WERI-Rb-1 (cell line): ENCODE measurements at regions not wholly inside any gene's neighbourhood (a gene's known extent, or its start where the extent isn't known, plus 50 kb on each side); places are given as distances from the start of the nearest gene placed in this dataset.

ENCODE experiments used
- DNase-seq: peaks from one replicate; pipeline ENCODE4 v3.0.0-alpha.2; 2020
- H3K27ac ChIP-seq: fragments of 250-450 bp; sonication (Bioruptor Pico); 2 replicates; pipeline ENCODE4 v1.5.1; 2020; ENCODE audit warnings: mild to moderate bottlenecking, moderate library complexity
- H3K27me3 ChIP-seq: fragments of 250-450 bp; sonication (Bioruptor Pico); 2 replicates; pipeline ENCODE4 v1.5.1; 2021; ENCODE audit warnings: mild to moderate bottlenecking, low read depth, moderate library complexity; ENCODE audit not compliant: insufficient read depth, severe bottlenecking
- H3K36me3 ChIP-seq: fragments of 250-450 bp; sonication (Bioruptor Pico); 2 replicates; pipeline ENCODE4 v1.5.1; 2020; ENCODE audit warnings: mild to moderate bottlenecking, moderate library complexity
- H3K4me3 ChIP-seq: 2 replicates; pipeline ENCODE4 v1.5.1; 2011; ENCODE audit warnings: low read depth, mild to moderate bottlenecking, control low read depth, low read length
- H3K9me3 ChIP-seq: fragments of 250-450 bp; sonication (Bioruptor Pico); 2 replicates; pipeline ENCODE4 v1.5.1; 2021; ENCODE audit warnings: mild to moderate bottlenecking, moderate library complexity; ENCODE audit not compliant: severe bottlenecking
- TF ChIP-seq, protein P1 (sequence below): IDR thresholded peaks from 2 replicates; pipeline ENCODE4 v1.5.1; 2011; ENCODE audit warnings: low read depth, mild to moderate bottlenecking, control low read depth, inconsistent platforms, low read length

DNA sequence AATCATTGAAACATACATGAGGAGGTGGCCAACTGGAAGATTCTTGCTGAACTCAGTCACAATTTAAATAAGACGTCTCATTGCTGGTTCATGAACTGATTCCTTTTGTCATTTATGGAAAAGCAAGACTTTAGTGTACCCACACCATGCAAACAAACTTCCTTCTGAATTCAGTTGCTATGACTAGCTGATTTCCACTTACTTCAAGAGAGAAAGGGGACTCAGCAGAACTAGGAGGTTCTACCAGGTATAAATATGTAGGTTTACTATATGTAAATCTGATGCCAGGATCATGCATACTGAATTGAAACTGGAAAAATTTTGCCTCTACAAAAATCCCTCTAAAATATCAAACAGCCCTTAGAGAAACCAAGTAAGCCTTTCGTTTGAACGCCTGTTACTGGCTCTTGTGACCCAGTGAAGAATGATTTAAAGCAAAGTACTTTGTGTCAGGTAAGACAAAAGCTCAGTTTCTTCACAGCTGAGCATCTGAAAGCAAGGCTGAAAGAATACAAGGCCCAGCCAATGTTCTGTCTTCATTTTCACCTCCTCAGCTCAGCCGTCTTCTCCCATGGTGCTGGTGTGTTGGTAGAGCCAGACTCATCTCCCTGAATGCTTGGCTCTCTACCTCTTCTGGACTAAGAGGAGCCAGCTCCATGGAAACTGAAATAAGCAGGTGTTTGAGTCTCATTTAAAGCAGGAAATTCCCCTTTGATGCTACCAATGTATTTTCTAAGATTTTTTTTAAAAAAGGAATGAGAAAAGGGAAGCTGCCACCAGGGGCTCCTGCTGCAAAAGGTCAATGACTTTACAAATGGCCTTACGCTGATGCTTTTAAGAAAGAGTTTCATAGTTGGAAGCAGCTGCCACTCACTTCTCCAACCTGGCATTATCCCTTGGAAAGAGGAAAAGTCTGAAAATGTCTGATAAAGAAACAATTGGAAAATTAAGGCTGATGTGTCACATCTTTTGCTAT is 301.6 kb downstream of the EFHB start:
- no peak overlapping the region for H3K27ac ChIP-seq
- no peaks in the 10 kb centered on the region for H3K27me3 ChIP-seq
- TF ChIP-seq, protein P1, sequence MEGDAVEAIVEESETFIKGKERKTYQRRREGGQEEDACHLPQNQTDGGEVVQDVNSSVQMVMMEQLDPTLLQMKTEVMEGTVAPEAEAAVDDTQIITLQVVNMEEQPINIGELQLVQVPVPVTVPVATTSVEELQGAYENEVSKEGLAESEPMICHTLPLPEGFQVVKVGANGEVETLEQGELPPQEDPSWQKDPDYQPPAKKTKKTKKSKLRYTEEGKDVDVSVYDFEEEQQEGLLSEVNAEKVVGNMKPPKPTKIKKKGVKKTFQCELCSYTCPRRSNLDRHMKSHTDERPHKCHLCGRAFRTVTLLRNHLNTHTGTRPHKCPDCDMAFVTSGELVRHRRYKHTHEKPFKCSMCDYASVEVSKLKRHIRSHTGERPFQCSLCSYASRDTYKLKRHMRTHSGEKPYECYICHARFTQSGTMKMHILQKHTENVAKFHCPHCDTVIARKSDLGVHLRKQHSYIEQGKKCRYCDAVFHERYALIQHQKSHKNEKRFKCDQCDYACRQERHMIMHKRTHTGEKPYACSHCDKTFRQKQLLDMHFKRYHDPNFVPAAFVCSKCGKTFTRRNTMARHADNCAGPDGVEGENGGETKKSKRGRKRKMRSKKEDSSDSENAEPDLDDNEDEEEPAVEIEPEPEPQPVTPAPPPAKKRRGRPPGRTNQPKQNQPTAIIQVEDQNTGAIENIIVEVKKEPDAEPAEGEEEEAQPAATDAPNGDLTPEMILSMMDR = no peak
- no peak for DNase-seq
- no peak overlapping the region for H3K4me3 ChIP-seq
- no peaks in the 10 kb centered on the region for H3K36me3 ChIP-seq
- H3K9me3 ChIP-seq = no peaks in the 10 kb centered on the region

DNA sequence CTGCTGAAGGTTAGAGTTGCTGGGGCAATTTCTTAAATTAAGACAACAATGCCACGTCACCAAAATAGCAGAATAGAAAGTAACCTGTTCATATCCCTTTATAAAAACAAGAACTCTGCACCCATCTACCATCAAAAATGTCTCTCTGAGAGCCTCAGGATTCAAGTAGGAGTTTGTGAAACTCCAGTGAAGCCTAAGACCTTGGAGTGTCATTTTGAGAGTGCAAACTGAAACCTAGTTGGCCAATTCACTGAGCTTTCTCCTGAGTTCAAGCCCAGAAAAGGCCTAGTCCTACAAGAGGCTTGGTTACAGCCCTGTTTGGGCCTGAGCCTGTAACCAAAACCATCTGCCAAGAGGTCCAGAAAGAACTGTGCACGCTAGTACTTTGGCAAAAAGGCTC is 335.1 kb downstream of the EFHB start:
- Histone ChIP-seq H3K9me3 (no peaks in the 10 kb centered on the region), H3K27me3 (no peaks in the 10 kb centered on the region), H3K36me3 (no peaks in the 10 kb centered on the region), H3K27ac (no peak overlapping the region), H3K4me3 (no peak overlapping the region)
- TF ChIP-seq, protein P1 = no peak
- no peak for DNase-seq

DNA sequence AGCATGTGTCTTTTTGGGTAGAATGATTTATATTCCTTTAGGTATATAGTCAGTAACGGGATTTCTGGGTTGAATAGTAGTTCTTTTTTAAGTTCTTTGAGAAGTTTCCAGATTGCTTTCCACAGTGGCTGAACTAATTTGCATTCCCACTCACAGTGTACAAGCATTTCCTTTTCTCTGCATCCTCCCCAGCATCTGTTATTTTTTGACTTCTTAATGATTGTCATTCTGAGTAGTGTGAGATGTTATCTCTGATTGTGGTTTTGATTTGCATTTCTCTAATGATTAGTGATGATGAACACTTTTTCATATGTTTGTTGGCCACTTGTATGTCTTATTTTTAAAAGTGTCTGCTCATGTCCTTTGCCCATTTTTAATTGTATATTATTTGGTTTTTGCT is 337.6 kb downstream of the EFHB start:
- TF ChIP-seq, protein P1 = no peak
- Histone ChIP-seq H3K36me3 (no peaks in the 10 kb centered on the region), H3K9me3 (no peaks in the 10 kb centered on the region), H3K27me3 (no peaks in the 10 kb centered on the region), H3K4me3 (no peak overlapping the region), H3K27ac (no peak overlapping the region)
- DNase-seq = no peak

DNA sequence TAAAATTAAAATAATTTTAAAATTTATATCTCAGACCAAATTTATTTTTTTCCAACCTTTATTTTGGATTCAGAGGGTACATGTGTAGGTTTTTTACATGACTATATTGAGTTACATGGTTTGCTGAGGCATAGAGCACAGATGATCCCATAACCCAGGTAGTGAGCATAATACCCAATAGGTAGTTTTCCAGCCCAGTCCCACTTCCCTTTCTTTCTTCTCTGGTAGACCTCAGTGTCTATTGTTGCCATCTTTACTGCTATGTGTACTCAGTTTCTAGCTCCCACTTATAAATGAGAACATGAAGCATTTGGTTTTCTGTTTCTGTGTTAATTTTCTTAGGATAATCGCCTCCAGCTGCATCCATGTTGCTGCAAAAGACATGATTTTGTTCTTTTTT is 338.1 kb downstream of the EFHB start:
- Histone ChIP-seq H3K36me3 (no peaks in the 10 kb centered on the region), H3K9me3 (no peaks in the 10 kb centered on the region), H3K27ac (no peak overlapping the region), H3K4me3 (no peak overlapping the region), H3K27me3 (no peaks in the 10 kb centered on the region)
- TF ChIP-seq, protein P1 = no peak
- no peak for DNase-seq
